ENCODE measurements at regions not wholly inside any gene's neighbourhood (a gene's known extent, or its start where the extent isn't known, plus 50 kb on each side); places are given as distances from the start of the nearest gene placed in this dataset.
"Not testable (repeated sequence)": the region's sequence is repeated elsewhere in the genome, so short reads cannot be mapped to it uniquely, and the experiment has no call there.

GRCh38 chr12:89269174-89269573, 83.1 kb downstream of the DUSP6 start:
- WGBS, 2 donors, result 79 to 95% methylated on average over 3 of the region's 3 CpGs

GRCh38 chr12:89267404-89267803, 84.9 kb downstream of the DUSP6 start:
- no peaks in the 10 kb centered on the region for H3K9me3 ChIP-seq (ENCODE audit: control insufficient read depth in 4 of 4, insufficient read depth in 3 of 4, low read length in 3 of 4)
- DNase-seq (no peak), ATAC-seq (ENCODE audit: insufficient read depth, low FRiP score) (no peak)
- H3K4me3 ChIP-seq, result no peak overlapping the region
- TF ChIP-seq CTCF (IDR thresholded peaks at IDR 0.05; ENCODE audit: control extremely low read depth, extremely low read depth), result no peak
- H3K9ac ChIP-seq (ENCODE audit: insufficient read depth in 1 of 2, low read length in 2 of 2), result no peak overlapping the region
- H3K4me1 ChIP-seq (ENCODE audit: control insufficient read depth in 5 of 5, insufficient read depth in 5 of 5, low read length in 5 of 5), result no peaks in the 10 kb centered on the region
- 51 to 69% methylated on average over 3 of the region's 3 CpGs for WGBS, 2 donors
- H3K27me3 ChIP-seq (ENCODE audit: control insufficient read depth in 3 of 3, insufficient read depth in 3 of 3, low read length in 2 of 3), result no peaks in the 10 kb centered on the region
- no peak overlapping the region for H3K27ac ChIP-seq (ENCODE audit: low read depth in 1 of 2, low read length in 1 of 2)
- no peaks in the 10 kb centered on the region for H3K36me3 ChIP-seq (ENCODE audit: control insufficient read depth in 4 of 4, insufficient read depth in 4 of 4, low read length in 4 of 4)

More at GRCh38 chr12:89269174-89269573, 83.1 kb downstream of the DUSP6 start:
- DNase-seq (no peak), ATAC-seq (ENCODE audit: insufficient read depth, low FRiP score) (no peak)
- Histone ChIP-seq H3K27me3 (ENCODE audit: control insufficient read depth in 3 of 3, insufficient read depth in 3 of 3, low read length in 2 of 3) (no peaks in the 10 kb centered on the region), H3K36me3 (ENCODE audit: control insufficient read depth in 4 of 4, insufficient read depth in 4 of 4, low read length in 4 of 4) (no peaks in the 10 kb centered on the region), H3K9me3 (ENCODE audit: control insufficient read depth in 4 of 4, insufficient read depth in 3 of 4, low read length in 3 of 4) (no peaks in the 10 kb centered on the region), H3K4me3 (no peak overlapping the region), H3K27ac (ENCODE audit: low read depth in 1 of 2, low read length in 1 of 2) (no peak overlapping the region), H3K9ac (ENCODE audit: insufficient read depth in 1 of 2, low read length in 2 of 2) (no peak overlapping the region), H3K4me1 (ENCODE audit: control insufficient read depth in 5 of 5, insufficient read depth in 5 of 5, low read length in 5 of 5) (no peaks in the 10 kb centered on the region)
- TF ChIP-seq CTCF (IDR thresholded peaks at IDR 0.05; ENCODE audit: control extremely low read depth, extremely low read depth), result no peak

GRCh38 chr12:89266574-89267188, 85.6 kb downstream of the DUSP6 start:
- 45 to 74% methylated on average over 16 of the region's 16 CpGs for WGBS, 2 donors
- not testable (repeated sequence) for DNase-seq; ATAC-seq (ENCODE audit: insufficient read depth, low FRiP score); H3K27me3 ChIP-seq (ENCODE audit: control insufficient read depth in 3 of 3, insufficient read depth in 3 of 3, low read length in 2 of 3); H3K27ac ChIP-seq (ENCODE audit: low read depth in 1 of 2, low read length in 1 of 2); H3K4me1 ChIP-seq (ENCODE audit: control insufficient read depth in 5 of 5, insufficient read depth in 5 of 5, low read length in 5 of 5); H3K36me3 ChIP-seq (ENCODE audit: control insufficient read depth in 4 of 4, insufficient read depth in 4 of 4, low read length in 4 of 4); H3K4me3 ChIP-seq; H3K9ac ChIP-seq (ENCODE audit: insufficient read depth in 1 of 2, low read length in 2 of 2); H3K9me3 ChIP-seq (ENCODE audit: control insufficient read depth in 4 of 4, insufficient read depth in 3 of 4, low read length in 3 of 4)

- H3K4me3 ChIP-seq, result no peak overlapping the region
- H3K4me1 ChIP-seq (ENCODE audit: control insufficient read depth in 5 of 5, insufficient read depth in 5 of 5, low read length in 5 of 5), result peaks cover 0 to 6% (median 0%) of the 10 kb centered on the region in 5 donors
- H3K36me3 ChIP-seq (ENCODE audit: control insufficient read depth in 4 of 4, insufficient read depth in 4 of 4, low read length in 4 of 4), result no peaks in the 10 kb centered on the region
- no peak for TF ChIP-seq CTCF (IDR thresholded peaks at IDR 0.05; ENCODE audit: control extremely low read depth, extremely low read depth)
- no peak for DNase-seq
- ATAC-seq (ENCODE audit: insufficient read depth, low FRiP score), result no peak
- H3K27me3 ChIP-seq (ENCODE audit: control insufficient read depth in 3 of 3, insufficient read depth in 3 of 3, low read length in 2 of 3), result no peaks in the 10 kb centered on the region
- H3K9ac ChIP-seq (ENCODE audit: insufficient read depth in 1 of 2, low read length in 2 of 2), result no peak overlapping the region
- H3K9me3 ChIP-seq (ENCODE audit: control insufficient read depth in 4 of 4, insufficient read depth in 3 of 4, low read length in 3 of 4), result no peaks in the 10 kb centered on the region
- H3K27ac ChIP-seq (ENCODE audit: low read depth in 1 of 2, low read length in 1 of 2), result no peak overlapping the region
Observed at GRCh38 chr12:89264837-89265236, 87.5 kb downstream of the DUSP6 start.

All from lung (tissue), 11 donors.